Mammary epithelial cell (primary cell): ENCODE measurements at regions not wholly inside any gene's neighbourhood (a gene's known extent, or its start where the extent isn't known, plus 50 kb on each side); places are given as distances from the start of the nearest gene placed in this dataset.
"Not testable (repeated sequence)": the region's sequence is repeated elsewhere in the genome, so short reads cannot be mapped to it uniquely, and the experiment has no call there.

Experiments used
- EZH2 ChIP-seq: IDR thresholded peaks from 2 replicates; pipeline ENCODE4 v1.6.1; 2012; ENCODE audit warnings: low read length, inconsistent platforms, borderline replicate concordance
- TF ChIP-seq, protein P1 (sequence below), 2 donors: IDR thresholded peaks in 1 of 2; conservative IDR thresholded peaks in 1 of 2; 2 replicates each; pipeline ENCODE4 v1.5.1; 2011 to 2012; ENCODE audit warnings: inconsistent platforms in 2 of 2, low read length in 2 of 2, mild to moderate bottlenecking in 2 of 2, control low read depth in 1 of 2, low read depth in 1 of 2; ENCODE audit not compliant: insufficient read depth in 1 of 2; ENCODE audit errors: extremely low read depth in 1 of 2

DNA sequence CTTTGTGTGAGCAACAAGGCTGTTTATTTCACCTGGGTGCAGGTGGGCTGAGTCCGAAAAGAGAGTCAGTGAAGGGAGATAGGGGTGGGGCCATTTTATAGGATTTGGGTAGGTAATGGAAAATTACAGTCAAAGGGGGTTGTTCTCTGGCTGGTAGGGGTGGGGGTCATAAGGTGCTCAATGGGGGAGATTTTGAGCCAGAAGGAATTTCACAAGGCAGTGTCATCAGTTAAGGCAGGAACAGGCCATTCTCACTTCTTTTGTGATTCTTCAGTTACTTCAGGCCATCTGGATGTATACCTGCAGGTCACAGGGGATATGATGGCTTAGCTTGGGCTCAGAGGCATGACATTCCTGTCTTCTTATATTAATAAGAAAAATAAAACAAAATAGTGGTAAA is 103.4 kb upstream of the SLC25A48 start:
- not testable (repeated sequence) for TF ChIP-seq EZH2
- TF ChIP-seq, protein P1, sequence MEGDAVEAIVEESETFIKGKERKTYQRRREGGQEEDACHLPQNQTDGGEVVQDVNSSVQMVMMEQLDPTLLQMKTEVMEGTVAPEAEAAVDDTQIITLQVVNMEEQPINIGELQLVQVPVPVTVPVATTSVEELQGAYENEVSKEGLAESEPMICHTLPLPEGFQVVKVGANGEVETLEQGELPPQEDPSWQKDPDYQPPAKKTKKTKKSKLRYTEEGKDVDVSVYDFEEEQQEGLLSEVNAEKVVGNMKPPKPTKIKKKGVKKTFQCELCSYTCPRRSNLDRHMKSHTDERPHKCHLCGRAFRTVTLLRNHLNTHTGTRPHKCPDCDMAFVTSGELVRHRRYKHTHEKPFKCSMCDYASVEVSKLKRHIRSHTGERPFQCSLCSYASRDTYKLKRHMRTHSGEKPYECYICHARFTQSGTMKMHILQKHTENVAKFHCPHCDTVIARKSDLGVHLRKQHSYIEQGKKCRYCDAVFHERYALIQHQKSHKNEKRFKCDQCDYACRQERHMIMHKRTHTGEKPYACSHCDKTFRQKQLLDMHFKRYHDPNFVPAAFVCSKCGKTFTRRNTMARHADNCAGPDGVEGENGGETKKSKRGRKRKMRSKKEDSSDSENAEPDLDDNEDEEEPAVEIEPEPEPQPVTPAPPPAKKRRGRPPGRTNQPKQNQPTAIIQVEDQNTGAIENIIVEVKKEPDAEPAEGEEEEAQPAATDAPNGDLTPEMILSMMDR (conservative IDR thresholded peaks at IDR 0.05 in 1 of 2, IDR thresholded peaks at IDR 0.05 in 1 of 2; ENCODE audit: extremely low read depth in 1 of 2, insufficient read depth in 1 of 2, low read depth in 1 of 2, low read length in 2 of 2), result not testable (repeated sequence)
